ENCODE measurements at regions not wholly inside any gene's neighbourhood (a gene's known extent, or its start where the extent isn't known, plus 50 kb on each side); places are given as distances from the start of the nearest gene placed in this dataset.

GRCh38 chr6:79797163-79797764 lies 150.1 kb downstream of the ELOVL4 start:
- no peak overlapping the region for H3K4me3 Mint-ChIP-seq
- WGBS (ENCODE audit: extremely low coverage, insufficient read length, low lambda C conversion rate): no CpG with 5 or more reads among the region's 3 CpGs
- H3K27ac Mint-ChIP-seq: no peak overlapping the region

More at GRCh38 chr6:79797163-79797764, 150.1 kb downstream of the ELOVL4 start:
- H3K18ac ChIP-seq (ENCODE audit: insufficient read length, low read depth, low read length): no peak overlapping the region
- H2BK12ac ChIP-seq (ENCODE audit: insufficient read length, low read depth, low read length): no peak overlapping the region
- no peaks in the 10 kb centered on the region for H3K27me3 ChIP-seq (ENCODE audit: insufficient read depth, low read length)
- no peaks in the 10 kb centered on the region for H3K9me3 ChIP-seq (ENCODE audit: control insufficient read depth, low read depth, low read length)
- no peaks in the 10 kb centered on the region for H3K27me3 Mint-ChIP-seq (ENCODE audit: low read depth)
- H3K36me3 Mint-ChIP-seq (ENCODE audit: insufficient read depth in 1 of 3, low read depth in 3 of 3): no peaks in the 10 kb centered on the region; a peak in 1 of 7 replicates
- H2BK15ac ChIP-seq (ENCODE audit: low read depth, low read length): no peak overlapping the region
- H3K27ac ChIP-seq (ENCODE audit: insufficient read length, low read depth, low read length): no peak overlapping the region
- no peak overlapping the region for H4K8ac ChIP-seq (replicated peaks; ENCODE audit: insufficient read length, low read depth, low read length)
- H2BK20ac ChIP-seq (ENCODE audit: low read depth, low read length, poor library complexity, severe bottlenecking): no peak overlapping the region
- no peak overlapping the region for H4K91ac ChIP-seq (ENCODE audit: insufficient read length, low read depth, low read length)
- H3K4me1 Mint-ChIP-seq: peaks cover 4% of the 10 kb centered on the region in 2 experiments
- H2AFZ ChIP-seq (ENCODE audit: low read length): no peak overlapping the region
- H2BK5ac ChIP-seq (ENCODE audit: insufficient read length, low read length): no peak overlapping the region
- no peak overlapping the region for H4K5ac ChIP-seq (ENCODE audit: insufficient read length, low read depth, low read length)
- no peak overlapping the region for H3K56ac ChIP-seq (ENCODE audit: insufficient read length, low read depth, low read length)
- no peak overlapping the region for H2BK120ac ChIP-seq (ENCODE audit: low read depth, low read length, poor library complexity, severe bottlenecking)
- H3K4me2 ChIP-seq (ENCODE audit: insufficient read depth, insufficient read length, low read length): no peak overlapping the region
- no peaks in the 10 kb centered on the region for H3K4me1 ChIP-seq (ENCODE audit: insufficient read depth, low read length)
- no peak for TF ChIP-seq CTCF (conservative IDR thresholded peaks at IDR 0.05)
- no peak overlapping the region for H3K14ac ChIP-seq (ENCODE audit: insufficient read depth, low read length)
- no peaks in the 10 kb centered on the region for H3K9me3 Mint-ChIP-seq
- H3K9ac ChIP-seq (ENCODE audit: extremely low read depth, insufficient read length, low read length): no peak overlapping the region
- no peak overlapping the region for H3T11ph ChIP-seq (ENCODE audit: low read length)
- no peak overlapping the region for H3K23ac ChIP-seq (ENCODE audit: insufficient read length, low read depth, low read length)
- no peaks in the 10 kb centered on the region for H3K79me1 ChIP-seq (ENCODE audit: insufficient read depth, low read depth, low read length, poor library complexity, severe bottlenecking)
- no peaks in the 10 kb centered on the region for H4K20me1 ChIP-seq (ENCODE audit: control insufficient read depth, insufficient read depth, insufficient read length)
- no peaks in the 10 kb centered on the region for H3K79me2 ChIP-seq (ENCODE audit: insufficient read depth, low read length)
- DNase-seq: no peak
- H3K4ac ChIP-seq (ENCODE audit: low read depth, low read length): no peak overlapping the region
- H3K23me2 ChIP-seq (ENCODE audit: insufficient read length, low read depth, low read length, poor library complexity, severe bottlenecking): no peaks in the 10 kb centered on the region
- H2AK5ac ChIP-seq (ENCODE audit: insufficient read length, low read length): no peak overlapping the region

Data from H9 (cell line).